ENCODE measurements at regions not wholly inside any gene's neighbourhood (a gene's known extent, or its start where the extent isn't known, plus 50 kb on each side); places are given as distances from the start of the nearest gene placed in this dataset.

DNA sequence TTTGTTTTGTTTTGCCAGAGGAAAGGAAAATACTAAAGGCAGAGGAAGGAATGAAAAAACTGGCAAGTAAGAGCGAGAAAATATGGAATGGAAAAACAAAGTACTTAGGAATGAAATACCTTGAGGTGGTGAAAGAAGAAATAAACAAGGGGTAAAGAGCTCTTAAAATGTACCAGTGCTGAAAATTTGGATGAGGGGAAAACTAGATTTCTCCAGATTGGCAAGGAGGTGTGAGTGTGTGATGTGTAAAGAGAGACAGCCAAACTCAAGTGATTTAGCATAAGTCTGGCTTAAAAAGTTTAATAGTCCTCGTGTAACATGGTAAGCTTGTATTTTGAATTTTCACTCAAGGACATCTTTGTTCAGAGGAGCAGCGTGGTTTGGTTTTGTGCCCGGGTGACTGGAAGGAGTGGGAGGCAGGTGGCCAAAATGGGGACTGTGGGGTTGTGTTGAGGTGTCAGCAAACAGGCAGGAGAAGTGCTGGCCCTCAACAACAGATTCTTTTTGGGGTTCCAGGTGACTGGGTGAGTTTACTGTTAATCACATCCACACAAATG is 102.7 kb downstream of the DACT1 start:
- no peak overlapping the region for H2AFZ ChIP-seq (ENCODE audit: low read length)
- TF ChIP-seq EZH2 (IDR thresholded peaks at IDR 0.05; ENCODE audit: borderline replicate concordance, low read length), result no peak
- TF ChIP-seq, protein P1, sequence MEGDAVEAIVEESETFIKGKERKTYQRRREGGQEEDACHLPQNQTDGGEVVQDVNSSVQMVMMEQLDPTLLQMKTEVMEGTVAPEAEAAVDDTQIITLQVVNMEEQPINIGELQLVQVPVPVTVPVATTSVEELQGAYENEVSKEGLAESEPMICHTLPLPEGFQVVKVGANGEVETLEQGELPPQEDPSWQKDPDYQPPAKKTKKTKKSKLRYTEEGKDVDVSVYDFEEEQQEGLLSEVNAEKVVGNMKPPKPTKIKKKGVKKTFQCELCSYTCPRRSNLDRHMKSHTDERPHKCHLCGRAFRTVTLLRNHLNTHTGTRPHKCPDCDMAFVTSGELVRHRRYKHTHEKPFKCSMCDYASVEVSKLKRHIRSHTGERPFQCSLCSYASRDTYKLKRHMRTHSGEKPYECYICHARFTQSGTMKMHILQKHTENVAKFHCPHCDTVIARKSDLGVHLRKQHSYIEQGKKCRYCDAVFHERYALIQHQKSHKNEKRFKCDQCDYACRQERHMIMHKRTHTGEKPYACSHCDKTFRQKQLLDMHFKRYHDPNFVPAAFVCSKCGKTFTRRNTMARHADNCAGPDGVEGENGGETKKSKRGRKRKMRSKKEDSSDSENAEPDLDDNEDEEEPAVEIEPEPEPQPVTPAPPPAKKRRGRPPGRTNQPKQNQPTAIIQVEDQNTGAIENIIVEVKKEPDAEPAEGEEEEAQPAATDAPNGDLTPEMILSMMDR (IDR thresholded peaks at IDR 0.05; ENCODE audit: low read length), result no peak
- no peaks in the 10 kb centered on the region for H3K27me3 ChIP-seq (ENCODE audit: insufficient read depth, low read length)
- H3K4me3 ChIP-seq (ENCODE audit: low read depth, low read length, poor library complexity, severe bottlenecking), result no peak overlapping the region
- H3K4me1 ChIP-seq (ENCODE audit: insufficient read depth, low read length, severe bottlenecking), result no peaks in the 10 kb centered on the region
- H3K36me3 ChIP-seq (ENCODE audit: insufficient read depth, low read length), result no peaks in the 10 kb centered on the region
- no peaks in the 10 kb centered on the region for H3K79me2 ChIP-seq (ENCODE audit: insufficient read depth, low read length)
- no peaks in the 10 kb centered on the region for H3K9me3 ChIP-seq (ENCODE audit: low read length)
- H3K9me2 ChIP-seq (ENCODE audit: low read depth, low read length), result no peaks in the 10 kb centered on the region
- no peak overlapping the region for H3K4me2 ChIP-seq (ENCODE audit: low read length)
- H3F3A ChIP-seq (ENCODE audit: insufficient read depth, low read length), result no peaks in the 10 kb centered on the region
- H3K27ac ChIP-seq (ENCODE audit: low read depth, low read length, poor library complexity, severe bottlenecking), result no peak overlapping the region
- H4K20me1 ChIP-seq (ENCODE audit: insufficient read depth, low read length), result no peaks in the 10 kb centered on the region
- no peak overlapping the region for H3K9ac ChIP-seq (ENCODE audit: low read length)

DNA sequence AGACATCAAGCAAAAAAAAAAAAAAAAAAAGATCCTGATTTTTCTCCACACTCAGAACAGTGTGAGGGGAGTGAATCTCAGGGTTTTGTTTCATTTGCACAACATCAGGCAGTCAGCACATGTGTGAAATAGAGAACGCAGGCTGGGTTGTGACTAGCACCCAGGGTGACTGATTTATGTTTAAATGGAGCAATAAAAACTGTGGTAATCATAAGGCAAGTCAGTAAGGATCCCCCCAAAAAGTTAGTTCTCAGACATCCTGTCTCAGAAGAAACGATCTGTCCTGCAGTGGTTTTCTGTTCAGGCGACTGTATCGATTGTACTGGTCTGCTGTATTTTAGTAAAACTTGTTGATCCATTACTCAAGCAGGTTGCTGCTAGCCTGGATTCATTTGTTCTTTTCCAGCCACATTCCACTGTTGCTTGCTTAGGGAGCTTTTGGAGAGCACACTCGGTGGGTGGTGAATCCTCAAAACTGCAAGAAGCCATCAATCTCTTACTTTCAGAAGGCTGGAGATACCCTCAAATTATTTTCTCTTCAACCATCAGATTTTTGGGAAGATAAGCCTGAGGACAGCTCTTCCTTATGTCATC is 107.1 kb downstream of the DACT1 start:
- H3K9ac ChIP-seq (ENCODE audit: low read length), result no peak overlapping the region
- H4K20me1 ChIP-seq (ENCODE audit: insufficient read depth, low read length), result no peaks in the 10 kb centered on the region
- no peak overlapping the region for H3K4me2 ChIP-seq (ENCODE audit: low read length)
- H2AFZ ChIP-seq (ENCODE audit: low read length), result no peak overlapping the region
- no peaks in the 10 kb centered on the region for H3K79me2 ChIP-seq (ENCODE audit: insufficient read depth, low read length)
- no peaks in the 10 kb centered on the region for H3K9me3 ChIP-seq (ENCODE audit: low read length)
- no peaks in the 10 kb centered on the region for H3K36me3 ChIP-seq (ENCODE audit: insufficient read depth, low read length)
- no peak overlapping the region for H3K27ac ChIP-seq (ENCODE audit: low read depth, low read length, poor library complexity, severe bottlenecking)
- no peak overlapping the region for H3K4me3 ChIP-seq (ENCODE audit: low read depth, low read length, poor library complexity, severe bottlenecking)
- no peaks in the 10 kb centered on the region for H3K27me3 ChIP-seq (ENCODE audit: insufficient read depth, low read length)
- H3F3A ChIP-seq (ENCODE audit: insufficient read depth, low read length), result no peaks in the 10 kb centered on the region
- H3K4me1 ChIP-seq (ENCODE audit: insufficient read depth, low read length, severe bottlenecking), result no peaks in the 10 kb centered on the region
- no peaks in the 10 kb centered on the region for H3K9me2 ChIP-seq (ENCODE audit: low read depth, low read length)
- TF ChIP-seq, protein P1 (IDR thresholded peaks at IDR 0.05; ENCODE audit: low read length), result no peak
- no peak for TF ChIP-seq EZH2 (IDR thresholded peaks at IDR 0.05; ENCODE audit: borderline replicate concordance, low read length)

DNA sequence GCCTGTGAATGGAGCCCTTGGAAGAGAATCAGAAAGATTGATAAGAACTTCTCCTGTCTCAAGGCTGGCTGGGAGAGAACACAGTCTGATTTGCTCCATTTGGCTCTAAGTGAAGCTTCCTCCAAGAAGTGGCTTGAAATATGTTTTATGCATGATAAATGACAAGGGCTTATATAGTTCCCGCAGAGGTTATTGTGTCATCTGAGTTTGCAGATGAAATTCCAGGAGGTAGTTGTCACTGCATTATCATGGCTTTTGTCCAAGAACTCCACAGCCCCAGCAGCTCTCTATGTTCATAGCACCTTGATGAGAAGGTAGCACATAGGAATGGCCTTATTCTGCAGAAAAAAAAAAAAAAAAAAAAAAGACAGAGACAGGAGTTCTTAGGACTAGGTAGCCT is 108.5 kb downstream of the DACT1 start:
- Histone ChIP-seq H3K36me3 (ENCODE audit: insufficient read depth, low read length) (no peaks in the 10 kb centered on the region), H3K27me3 (ENCODE audit: insufficient read depth, low read length) (no peaks in the 10 kb centered on the region; the same call in 1 of the 2 replicates), H2AFZ (ENCODE audit: low read length) (no peak overlapping the region), H3F3A (ENCODE audit: insufficient read depth, low read length) (no peaks in the 10 kb centered on the region), H4K20me1 (ENCODE audit: insufficient read depth, low read length) (no peaks in the 10 kb centered on the region), H3K9me3 (ENCODE audit: low read length) (no peaks in the 10 kb centered on the region), H3K9ac (ENCODE audit: low read length) (no peak overlapping the region), H3K27ac (ENCODE audit: low read depth, low read length, poor library complexity, severe bottlenecking) (no peak overlapping the region), H3K9me2 (ENCODE audit: low read depth, low read length) (no peaks in the 10 kb centered on the region), H3K4me1 (ENCODE audit: insufficient read depth, low read length, severe bottlenecking) (no peaks in the 10 kb centered on the region), H3K4me3 (ENCODE audit: low read depth, low read length, poor library complexity, severe bottlenecking) (no peak overlapping the region), H3K79me2 (ENCODE audit: insufficient read depth, low read length) (no peaks in the 10 kb centered on the region), H3K4me2 (ENCODE audit: low read length) (no peak overlapping the region)
- TF ChIP-seq EZH2 (IDR thresholded peaks at IDR 0.05; ENCODE audit: borderline replicate concordance, low read length), result no peak
- TF ChIP-seq, protein P1 (IDR thresholded peaks at IDR 0.05; ENCODE audit: low read length), result no peak

Data from OCI-LY1 (cell line).